Ureter (tissue), 1 donor: ENCODE measurements at regions not wholly inside any gene's neighbourhood (a gene's known extent, or its start where the extent isn't known, plus 50 kb on each side); places are given as distances from the start of the nearest gene placed in this dataset.

Experiments used
- DNase-seq: peaks from one replicate; pipeline ENCODE4 v3.0.0-alpha.2; 2020; ENCODE audit warnings: low spot score
- donor health status: DM: yes; HTN: yes; CAD: no.

GRCh38 chr18:50475538-50476193 lies 84.2 kb upstream of the MAPK4 start:
- DNase-seq, result no peak

GRCh38 chr18:50492097-50492496 lies 67.8 kb upstream of the MAPK4 start:
- no peak for DNase-seq

- no peak for DNase-seq
These were observed 65.3 kb upstream of the MAPK4 start for GRCh38 chr18:50494569-50494968.

GRCh38 chr18:50506362-50506761 lies 53.5 kb upstream of the MAPK4 start:
- DNase-seq, result no peak

- DNase-seq, result peak; percentile 56
These were observed 52.7 kb upstream of the MAPK4 start for GRCh38 chr18:50507120-50507590.

GRCh38 chr18:50508228-50508627 lies 51.7 kb upstream of the MAPK4 start:
- no peak for DNase-seq

GRCh38 chr18:50509012-50509411 lies 50.9 kb upstream of the MAPK4 start:
- no peak for DNase-seq
